ENCODE measurements at regions not wholly inside any gene's neighbourhood (a gene's known extent, or its start where the extent isn't known, plus 50 kb on each side); places are given as distances from the start of the nearest gene placed in this dataset.

- DNase-seq (ENCODE audit: low read depth in 2 of 2): no peak
Observed at GRCh38 chr10:83037653-83038052, 1101.7 kb upstream of the GHITM start.

- DNase-seq (ENCODE audit: low read depth in 2 of 2): no peak
Observed at GRCh38 chr10:83038631-83039030, 1100.7 kb upstream of the GHITM start.

- DNase-seq (ENCODE audit: low read depth in 2 of 2): no peak
Observed at GRCh38 chr10:83045731-83046130, 1093.6 kb upstream of the GHITM start.

GRCh38 chr10:83050815-83051214 lies 1088.5 kb upstream of the GHITM start:
- no peak for DNase-seq (ENCODE audit: low read depth in 2 of 2)

- DNase-seq (ENCODE audit: low read depth in 2 of 2): no peak
Observed at GRCh38 chr10:83062871-83063270, 1076.4 kb upstream of the GHITM start.

- DNase-seq (ENCODE audit: low read depth in 2 of 2): no peak
Observed at GRCh38 chr10:83073472-83073871, 1065.8 kb upstream of the GHITM start.

GRCh38 chr10:83075016-83075814 lies 1064.1 kb upstream of the GHITM start:
- no peak for DNase-seq (ENCODE audit: low read depth in 2 of 2)

- no peak for DNase-seq (ENCODE audit: low read depth in 2 of 2)
Observed at GRCh38 chr10:83075815-83076355, 1063.4 kb upstream of the GHITM start.

- no peak for DNase-seq (ENCODE audit: low read depth in 2 of 2)
Observed at GRCh38 chr10:83076443-83076842, 1062.9 kb upstream of the GHITM start.

- DNase-seq (ENCODE audit: low read depth in 2 of 2): no peak
Observed at GRCh38 chr10:83078160-83078559, 1061.1 kb upstream of the GHITM start.

- DNase-seq (ENCODE audit: low read depth in 2 of 2): no peak
Observed at GRCh38 chr10:83078645-83079044, 1060.7 kb upstream of the GHITM start.

GRCh38 chr10:83083831-83084230 lies 1055.5 kb upstream of the GHITM start:
- DNase-seq (ENCODE audit: low read depth in 2 of 2): no peak

GRCh38 chr10:83089335-83089734 lies 1050.0 kb upstream of the GHITM start:
- no peak for DNase-seq (ENCODE audit: low read depth in 2 of 2)

- DNase-seq (ENCODE audit: low read depth in 2 of 2): no peak
Observed at GRCh38 chr10:83104616-83105015, 1034.7 kb upstream of the GHITM start.

- no peak for DNase-seq (ENCODE audit: low read depth in 2 of 2)
Observed at GRCh38 chr10:83108565-83109333, 1030.6 kb upstream of the GHITM start.

- no peak for DNase-seq (ENCODE audit: low read depth in 2 of 2)
Observed at GRCh38 chr10:83119346-83119745, 1020.0 kb upstream of the GHITM start.

- DNase-seq (ENCODE audit: low read depth in 2 of 2): no peak
Observed at GRCh38 chr10:83122336-83122735, 1017.0 kb upstream of the GHITM start.

- DNase-seq (ENCODE audit: low read depth in 2 of 2): no peak
Observed at GRCh38 chr10:83127942-83128575, 1011.2 kb upstream of the GHITM start.

GRCh38 chr10:83140811-83141210 lies 998.5 kb upstream of the GHITM start:
- DNase-seq (ENCODE audit: low read depth in 2 of 2): no peak

GRCh38 chr10:83142074-83142563 lies 997.2 kb upstream of the GHITM start:
- DNase-seq (ENCODE audit: low read depth in 2 of 2): no peak

- no peak for DNase-seq (ENCODE audit: low read depth in 2 of 2)
Observed at GRCh38 chr10:83144461-83144860, 994.8 kb upstream of the GHITM start.

- no peak for DNase-seq (ENCODE audit: low read depth in 2 of 2)
Observed at GRCh38 chr10:83153714-83154113, 985.6 kb upstream of the GHITM start.
